Esophagus squamous epithelium (tissue), 4 donors: ENCODE measurements at regions not wholly inside any gene's neighbourhood (a gene's known extent, or its start where the extent isn't known, plus 50 kb on each side); places are given as distances from the start of the nearest gene placed in this dataset.

Source experiments
- CTCF ChIP-seq, 6 experiments: fragments of 450-650 bp in 4 of 6; fragments of 200-600 bp in 2 of 6; sonication (generic) in 2 of 6; IDR thresholded peaks; one replicate each; pipeline ENCODE4 v1.5.1; 2016 to 2019; ENCODE audit warnings: antibody characterized with exemption in 6 of 6, mild to moderate bottlenecking in 4 of 6, moderate library complexity in 4 of 6
- POLR2A ChIP-seq, 4 donors: fragments of 450-650 bp; IDR thresholded peaks; one replicate each; pipeline ENCODE4 v1.6.1; 2017; ENCODE audit warnings: antibody characterized with exemption in 4 of 4, mild to moderate bottlenecking in 4 of 4, moderate library complexity in 3 of 4

GRCh38 chr17:79353016-79353415 lies 257.8 kb downstream of the RBFOX3 start:
- TF ChIP-seq POLR2A (IDR thresholded peaks at IDR 0.05), result no peak
- TF ChIP-seq CTCF (IDR thresholded peaks at IDR 0.05), result no peak
